IPS-18a (cell line): ENCODE measurements at regions not wholly inside any gene's neighbourhood (a gene's known extent, or its start where the extent isn't known, plus 50 kb on each side); places are given as distances from the start of the nearest gene placed in this dataset.
"Not testable (repeated sequence)": the region's sequence is repeated elsewhere in the genome, so short reads cannot be mapped to it uniquely, and the experiment has no call there.

Experiments used
- H3K27ac ChIP-seq: one replicate; pipeline ENCODE4 v1.5.1; 2013; ENCODE audit warnings: low read length
- H3K27me3 ChIP-seq: one replicate; pipeline ENCODE4 v1.6.1; 2013; ENCODE audit warnings: mild to moderate bottlenecking, low read length; ENCODE audit not compliant: control insufficient read depth, insufficient read depth
- H3K36me3 ChIP-seq: one replicate; pipeline ENCODE4 v1.6.1; 2013; ENCODE audit warnings: low read depth, low read length; ENCODE audit not compliant: control insufficient read depth
- H3K4me1 ChIP-seq: one replicate; pipeline ENCODE4 v1.6.1; 2013; ENCODE audit warnings: low read depth, low read length; ENCODE audit not compliant: control insufficient read depth
- H3K4me3 ChIP-seq: one replicate; pipeline ENCODE4 v1.5.1; 2013; ENCODE audit warnings: low read length
- H3K9ac ChIP-seq: one replicate; pipeline ENCODE4 v1.6.1; 2013; ENCODE audit warnings: mild to moderate bottlenecking, low read length, moderate library complexity
- H3K9me3 ChIP-seq: one replicate; pipeline ENCODE4 v1.6.1; 2013; ENCODE audit warnings: low read depth, low read length; ENCODE audit not compliant: control insufficient read depth

- no peaks in the 10 kb centered on the region for H3K27me3 ChIP-seq
- H3K36me3 ChIP-seq = no peaks in the 10 kb centered on the region
- H3K27ac ChIP-seq = no peak overlapping the region
- no peaks in the 10 kb centered on the region for H3K9me3 ChIP-seq
- no peak overlapping the region for H3K9ac ChIP-seq
- peaks cover 5% of the 10 kb centered on the region for H3K4me1 ChIP-seq
- H3K4me3 ChIP-seq = no peak overlapping the region
Observed at GRCh38 chr2:163987175-163987940, 251.6 kb upstream of the FIGN start.

DNA sequence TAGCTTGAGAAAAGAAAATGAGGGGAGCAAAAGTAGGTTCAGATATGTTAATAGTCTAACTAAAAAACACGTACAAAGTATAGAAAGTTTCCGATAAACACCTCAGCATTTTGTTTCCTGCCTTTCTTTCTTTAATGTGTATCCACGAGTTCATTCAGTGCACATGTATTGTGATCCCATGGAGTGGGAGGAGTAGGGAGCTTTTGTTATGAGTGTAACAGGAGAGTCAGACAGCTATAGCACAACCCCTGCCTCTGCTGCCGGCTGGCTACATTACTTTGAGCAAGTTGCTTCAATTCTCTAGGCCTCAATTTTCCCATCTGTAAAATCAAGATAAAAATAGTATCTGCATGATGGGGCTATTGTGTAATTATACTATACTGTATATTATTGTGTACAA lies 249.2 kb upstream of the FIGN start:
- Histone ChIP-seq H3K27ac (no peak overlapping the region), H3K9ac (no peak overlapping the region), H3K4me3 (no peak overlapping the region), H3K4me1 (no peaks in the 10 kb centered on the region), H3K9me3 (no peaks in the 10 kb centered on the region), H3K36me3 (no peaks in the 10 kb centered on the region), H3K27me3 (no peaks in the 10 kb centered on the region)

DNA sequence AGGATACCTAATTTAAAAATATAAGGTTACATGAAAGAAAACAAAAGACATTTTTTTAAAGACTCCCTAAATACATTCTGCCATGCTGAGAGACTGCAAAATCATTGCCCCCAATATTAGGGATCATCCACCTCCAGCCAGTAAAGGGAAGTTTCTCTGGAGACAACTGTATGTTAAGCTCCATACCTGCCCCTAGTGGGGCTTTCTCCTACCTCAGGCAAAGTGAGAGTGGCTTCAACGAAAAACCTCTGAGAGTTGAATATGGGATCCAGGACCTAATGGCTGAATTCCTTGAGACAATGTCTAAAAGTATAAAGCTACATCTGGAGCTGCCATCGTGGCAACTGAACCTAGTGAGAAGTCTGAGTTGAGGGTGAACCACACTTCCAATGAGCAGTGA lies 248.1 kb upstream of the FIGN start:
- H3K9ac ChIP-seq = no peak overlapping the region
- no peaks in the 10 kb centered on the region for H3K9me3 ChIP-seq
- no peaks in the 10 kb centered on the region for H3K4me1 ChIP-seq
- H3K27ac ChIP-seq = no peak overlapping the region
- H3K4me3 ChIP-seq = no peak overlapping the region
- no peaks in the 10 kb centered on the region for H3K27me3 ChIP-seq
- H3K36me3 ChIP-seq = no peaks in the 10 kb centered on the region

DNA sequence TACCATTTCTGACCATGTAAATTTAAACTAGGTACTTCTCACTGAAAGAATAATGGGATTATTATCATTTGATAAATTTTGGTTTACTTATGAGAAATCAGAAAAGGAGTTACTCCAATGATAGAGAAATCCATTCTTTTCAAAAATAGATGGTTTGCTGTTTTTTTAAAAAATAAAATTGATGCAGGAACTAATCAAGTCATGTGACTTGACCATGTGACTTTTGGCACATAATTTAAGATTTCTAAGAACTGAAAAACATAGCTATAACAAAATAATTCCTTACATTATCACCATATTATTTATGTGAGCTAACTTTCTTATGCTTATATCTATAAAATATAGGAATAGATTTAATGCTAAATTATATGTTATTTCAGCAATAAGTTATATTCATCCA lies 247.1 kb upstream of the FIGN start:
- Histone ChIP-seq H3K4me3 (no peak overlapping the region), H3K27me3 (no peaks in the 10 kb centered on the region), H3K9me3 (no peaks in the 10 kb centered on the region), H3K36me3 (no peaks in the 10 kb centered on the region), H3K9ac (no peak overlapping the region), H3K4me1 (no peaks in the 10 kb centered on the region), H3K27ac (no peak overlapping the region)

- H3K4me3 ChIP-seq = no peak overlapping the region
- no peaks in the 10 kb centered on the region for H3K4me1 ChIP-seq
- H3K9me3 ChIP-seq = no peaks in the 10 kb centered on the region
- no peak overlapping the region for H3K27ac ChIP-seq
- H3K36me3 ChIP-seq = no peaks in the 10 kb centered on the region
- H3K27me3 ChIP-seq = no peaks in the 10 kb centered on the region
- H3K9ac ChIP-seq = no peak overlapping the region
Observed at GRCh38 chr2:163974766-163975165, 239.0 kb upstream of the FIGN start.

DNA sequence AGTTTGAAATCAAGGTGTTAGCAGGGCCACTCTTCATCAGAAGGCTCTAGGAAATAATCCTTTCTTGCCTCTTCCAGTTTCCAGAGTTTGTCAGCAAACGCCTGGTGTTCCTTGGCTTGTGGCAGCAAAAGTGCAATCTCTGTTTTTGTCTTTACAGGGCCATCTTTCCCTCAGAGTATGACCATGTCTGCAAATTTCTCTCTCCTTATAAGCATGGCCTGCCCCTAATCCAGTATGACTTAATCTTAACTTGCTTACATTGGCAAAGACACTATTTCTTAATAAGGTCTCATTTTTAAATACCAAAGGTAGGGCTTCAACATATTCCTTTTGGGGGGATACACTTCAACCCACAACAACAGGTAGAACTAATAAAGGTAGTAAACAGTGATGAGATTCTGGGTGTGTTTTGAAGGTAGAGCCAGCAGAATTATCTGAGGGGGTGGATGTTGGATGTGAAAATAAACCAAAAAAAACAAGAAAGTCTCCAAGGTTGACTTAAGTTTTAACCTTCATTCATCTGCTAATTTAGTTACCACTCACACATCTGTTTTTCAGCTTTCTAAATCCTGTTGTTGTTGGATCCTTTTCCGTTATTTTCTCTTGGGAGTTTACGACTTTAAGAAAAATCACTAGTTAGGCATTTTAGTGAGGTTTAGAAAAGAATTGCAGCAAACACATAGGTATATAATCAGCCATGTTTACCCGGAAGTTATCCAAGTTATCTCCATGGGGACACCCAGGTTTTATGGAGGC lies 234.4 kb upstream of the FIGN start:
- H3K27ac ChIP-seq = no peak overlapping the region
- H3K4me1 ChIP-seq = no peaks in the 10 kb centered on the region
- no peak overlapping the region for H3K4me3 ChIP-seq
- no peaks in the 10 kb centered on the region for H3K9me3 ChIP-seq
- H3K36me3 ChIP-seq = no peaks in the 10 kb centered on the region
- no peak overlapping the region for H3K9ac ChIP-seq
- H3K27me3 ChIP-seq = no peaks in the 10 kb centered on the region

GRCh38 chr2:163964278-163964677 lies 228.5 kb upstream of the FIGN start:
- H3K27ac ChIP-seq, H3K4me3 ChIP-seq, H3K36me3 ChIP-seq, H3K4me1 ChIP-seq, H3K9ac ChIP-seq, H3K9me3 ChIP-seq, H3K27me3 ChIP-seq: not testable (repeated sequence)

GRCh38 chr2:163953390-163953907 lies 217.6 kb upstream of the FIGN start:
- H3K27ac ChIP-seq = no peak overlapping the region
- no peak overlapping the region for H3K9ac ChIP-seq
- H3K36me3 ChIP-seq = no peaks in the 10 kb centered on the region
- H3K9me3 ChIP-seq = no peaks in the 10 kb centered on the region
- H3K27me3 ChIP-seq = no peaks in the 10 kb centered on the region
- no peaks in the 10 kb centered on the region for H3K4me1 ChIP-seq
- no peak overlapping the region for H3K4me3 ChIP-seq

DNA sequence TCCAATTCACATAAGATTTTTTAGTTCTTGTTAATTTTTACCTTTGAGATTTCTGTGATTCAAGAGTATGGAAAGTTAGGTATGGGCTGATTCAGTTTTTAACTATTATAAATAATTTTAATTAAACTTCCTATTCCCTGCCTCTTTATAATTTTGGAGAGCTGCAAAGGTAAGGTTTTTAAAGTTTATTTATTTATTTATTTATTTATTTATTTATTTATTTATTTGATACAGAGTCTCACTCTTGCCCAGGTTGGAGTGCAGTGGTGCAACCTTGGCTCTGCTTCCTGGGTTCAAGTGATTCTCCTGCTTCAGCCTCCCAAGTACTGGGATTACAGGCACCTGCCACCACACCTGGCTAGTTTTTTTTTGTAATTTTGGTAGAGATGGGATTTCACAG lies 215.5 kb upstream of the FIGN start:
- Histone ChIP-seq H3K9ac (no peak overlapping the region), H3K9me3 (no peaks in the 10 kb centered on the region), H3K27ac (no peak overlapping the region), H3K4me3 (no peak overlapping the region), H3K27me3 (no peaks in the 10 kb centered on the region), H3K36me3 (no peaks in the 10 kb centered on the region), H3K4me1 (no peaks in the 10 kb centered on the region)

DNA sequence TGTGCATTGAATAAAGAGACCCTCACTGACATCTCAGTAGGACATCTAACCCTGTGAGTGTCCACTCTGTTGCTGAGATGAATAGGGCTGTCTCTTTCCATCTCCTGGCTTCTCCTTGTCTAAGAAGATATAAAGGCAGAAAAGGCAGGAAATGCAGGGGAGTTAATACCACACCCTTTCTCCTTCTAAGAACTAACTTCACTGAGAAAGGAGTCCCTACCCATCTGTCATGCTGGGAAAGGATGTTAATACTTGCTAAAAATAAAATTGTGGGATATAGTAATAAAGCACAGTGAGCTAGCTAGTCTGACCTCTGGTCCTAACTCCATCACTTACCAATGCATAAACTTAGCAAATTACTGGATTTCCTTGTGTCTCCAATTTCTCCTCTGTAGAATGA lies 213.9 kb upstream of the FIGN start:
- Histone ChIP-seq H3K27ac (no peak overlapping the region), H3K27me3 (no peaks in the 10 kb centered on the region), H3K9me3 (no peaks in the 10 kb centered on the region), H3K4me3 (no peak overlapping the region), H3K4me1 (no peaks in the 10 kb centered on the region), H3K36me3 (no peaks in the 10 kb centered on the region), H3K9ac (no peak overlapping the region)

DNA sequence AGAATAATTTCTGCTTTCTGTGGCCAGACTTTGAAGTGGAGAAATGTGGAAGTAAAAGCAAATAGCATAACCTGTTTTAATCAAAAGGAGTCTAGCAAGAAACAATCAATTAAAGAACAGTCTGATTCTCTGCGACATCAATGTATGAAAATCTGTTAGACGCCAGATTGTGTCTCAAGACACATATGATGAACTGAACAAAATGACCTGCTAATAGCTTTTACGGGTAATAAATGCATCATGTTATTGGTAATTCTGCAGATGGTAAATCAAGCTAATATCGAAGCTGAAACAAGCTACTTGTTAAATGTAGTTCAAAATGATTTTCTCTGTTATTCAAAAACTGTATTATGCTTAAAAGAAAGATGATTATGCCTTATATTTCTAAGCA lies 208.5 kb upstream of the FIGN start:
- H3K9me3 ChIP-seq = no peaks in the 10 kb centered on the region
- H3K27me3 ChIP-seq = no peaks in the 10 kb centered on the region

More for the DNA sequence above, 208.5 kb upstream of the FIGN start:
- Histone ChIP-seq H3K4me3 (no peak overlapping the region), H3K9ac (no peak overlapping the region), H3K36me3 (no peaks in the 10 kb centered on the region), H3K4me1 (peaks cover 10% of the 10 kb centered on the region), H3K27ac (no peak overlapping the region)
